ENCODE measurements at regions not wholly inside any gene's neighbourhood (a gene's known extent, or its start where the extent isn't known, plus 50 kb on each side); places are given as distances from the start of the nearest gene placed in this dataset.

DNA sequence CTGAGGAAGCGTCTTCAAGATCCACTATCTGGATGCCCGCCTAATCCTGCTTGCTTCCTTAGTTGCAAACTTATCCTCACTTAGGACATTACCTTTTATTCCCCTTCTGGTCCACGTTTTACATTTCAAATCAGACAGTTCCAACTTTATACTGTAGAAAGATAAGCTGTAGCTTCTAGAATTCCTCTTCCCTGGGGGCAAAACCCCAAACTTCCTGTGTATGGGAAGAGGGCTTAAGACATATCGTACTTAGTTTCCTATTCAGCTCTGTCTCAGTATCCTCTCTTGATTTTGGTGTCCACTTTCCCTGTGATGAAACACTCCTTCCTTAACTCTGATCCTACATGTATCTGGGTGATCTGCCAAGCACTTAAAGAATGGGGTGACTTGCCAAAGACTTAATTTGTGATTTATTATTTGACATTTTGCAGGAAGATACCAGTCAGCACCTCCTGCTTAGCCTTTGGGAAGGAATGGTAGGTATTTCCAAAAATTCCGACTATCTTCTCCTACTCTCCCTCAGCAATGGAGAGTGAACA is 245.2 kb downstream of the CDCA7 start:
- TF ChIP-seq, protein P1, sequence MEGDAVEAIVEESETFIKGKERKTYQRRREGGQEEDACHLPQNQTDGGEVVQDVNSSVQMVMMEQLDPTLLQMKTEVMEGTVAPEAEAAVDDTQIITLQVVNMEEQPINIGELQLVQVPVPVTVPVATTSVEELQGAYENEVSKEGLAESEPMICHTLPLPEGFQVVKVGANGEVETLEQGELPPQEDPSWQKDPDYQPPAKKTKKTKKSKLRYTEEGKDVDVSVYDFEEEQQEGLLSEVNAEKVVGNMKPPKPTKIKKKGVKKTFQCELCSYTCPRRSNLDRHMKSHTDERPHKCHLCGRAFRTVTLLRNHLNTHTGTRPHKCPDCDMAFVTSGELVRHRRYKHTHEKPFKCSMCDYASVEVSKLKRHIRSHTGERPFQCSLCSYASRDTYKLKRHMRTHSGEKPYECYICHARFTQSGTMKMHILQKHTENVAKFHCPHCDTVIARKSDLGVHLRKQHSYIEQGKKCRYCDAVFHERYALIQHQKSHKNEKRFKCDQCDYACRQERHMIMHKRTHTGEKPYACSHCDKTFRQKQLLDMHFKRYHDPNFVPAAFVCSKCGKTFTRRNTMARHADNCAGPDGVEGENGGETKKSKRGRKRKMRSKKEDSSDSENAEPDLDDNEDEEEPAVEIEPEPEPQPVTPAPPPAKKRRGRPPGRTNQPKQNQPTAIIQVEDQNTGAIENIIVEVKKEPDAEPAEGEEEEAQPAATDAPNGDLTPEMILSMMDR (conservative IDR thresholded peaks at IDR 0.05; ENCODE audit: low read length) = no peak
- TF ChIP-seq EZH2phosphoT487 (IDR thresholded peaks at IDR 0.05; ENCODE audit: borderline replicate concordance) = no peak
- no peaks in the 10 kb centered on the region for H3K9me3 ChIP-seq (ENCODE audit: insufficient read depth, low read depth, low read length)
- no peaks in the 10 kb centered on the region for H3K27me3 ChIP-seq (ENCODE audit: insufficient read depth, low read length, poor library complexity, severe bottlenecking)
- no peak overlapping the region for H3K9ac ChIP-seq (ENCODE audit: low read depth, low read length, poor library complexity, severe bottlenecking)
- no peak overlapping the region for H3K4me2 ChIP-seq (ENCODE audit: low read depth, low read length, poor library complexity, severe bottlenecking)
- H3K79me2 ChIP-seq (ENCODE audit: insufficient read depth, low read length) = no peaks in the 10 kb centered on the region
- no peaks in the 10 kb centered on the region for H3K4me1 ChIP-seq (ENCODE audit: insufficient read depth, low read length, poor library complexity, severe bottlenecking)
- no peaks in the 10 kb centered on the region for H3F3A ChIP-seq (ENCODE audit: low read depth)
- no peak overlapping the region for H3K4me3 ChIP-seq (ENCODE audit: low read length, poor library complexity, severe bottlenecking)
- H2AFZ ChIP-seq (ENCODE audit: low read length) = no peak overlapping the region
- H3K9me2 ChIP-seq (replicated peaks; ENCODE audit: low read depth, low read length) = no peaks in the 10 kb centered on the region
- no peaks in the 10 kb centered on the region for H3K36me3 ChIP-seq (ENCODE audit: insufficient read depth, low read length)
- H4K20me1 ChIP-seq (ENCODE audit: insufficient read depth, low read length, poor library complexity, severe bottlenecking) = no peaks in the 10 kb centered on the region

DNA sequence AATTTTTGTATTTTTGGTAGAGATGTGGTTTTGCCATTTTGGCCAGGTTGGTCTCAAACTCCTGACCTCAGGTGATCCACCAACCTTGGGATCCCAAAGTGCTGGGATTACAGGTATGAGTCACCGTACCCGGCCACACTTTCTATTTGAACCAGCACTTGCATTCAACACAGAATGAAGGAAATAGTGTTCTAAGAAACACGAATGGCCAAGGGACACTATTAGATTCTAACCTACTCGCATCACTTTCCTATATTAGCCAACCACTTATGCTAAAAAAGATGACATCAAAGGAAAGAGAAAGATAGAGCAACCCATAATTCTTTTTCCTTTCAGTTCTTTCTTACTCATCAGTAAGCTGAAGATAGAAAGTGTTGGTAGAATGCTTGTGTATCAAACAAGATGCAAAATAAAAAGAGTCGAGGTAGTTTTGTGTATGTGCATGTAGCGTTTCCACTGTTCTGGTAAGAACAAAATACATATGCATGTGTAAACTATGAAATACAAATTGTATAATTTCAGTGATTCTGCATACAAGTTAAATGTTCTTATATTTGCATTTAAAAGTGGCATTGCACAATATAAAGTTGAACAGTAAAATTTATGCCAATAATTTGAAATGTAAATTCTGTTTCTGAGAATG is 247.6 kb downstream of the CDCA7 start:
- no peaks in the 10 kb centered on the region for H3K9me3 ChIP-seq (ENCODE audit: insufficient read depth, low read depth, low read length)
- no peaks in the 10 kb centered on the region for H3K4me1 ChIP-seq (ENCODE audit: insufficient read depth, low read length, poor library complexity, severe bottlenecking)
- no peaks in the 10 kb centered on the region for H3F3A ChIP-seq (ENCODE audit: low read depth)
- no peaks in the 10 kb centered on the region for H4K20me1 ChIP-seq (ENCODE audit: insufficient read depth, low read length, poor library complexity, severe bottlenecking)
- TF ChIP-seq, protein P1 (conservative IDR thresholded peaks at IDR 0.05; ENCODE audit: low read length) = no peak
- no peak for TF ChIP-seq EZH2phosphoT487 (IDR thresholded peaks at IDR 0.05; ENCODE audit: borderline replicate concordance)
- H3K9ac ChIP-seq (ENCODE audit: low read depth, low read length, poor library complexity, severe bottlenecking) = no peak overlapping the region
- no peaks in the 10 kb centered on the region for H3K36me3 ChIP-seq (ENCODE audit: insufficient read depth, low read length)
- H2AFZ ChIP-seq (ENCODE audit: low read length) = no peak overlapping the region
- H3K27me3 ChIP-seq (ENCODE audit: insufficient read depth, low read length, poor library complexity, severe bottlenecking) = no peaks in the 10 kb centered on the region
- H3K9me2 ChIP-seq (replicated peaks; ENCODE audit: low read depth, low read length) = no peaks in the 10 kb centered on the region
- H3K4me3 ChIP-seq (ENCODE audit: low read length, poor library complexity, severe bottlenecking) = no peak overlapping the region
- H3K79me2 ChIP-seq (ENCODE audit: insufficient read depth, low read length) = no peaks in the 10 kb centered on the region
- no peak overlapping the region for H3K4me2 ChIP-seq (ENCODE audit: low read depth, low read length, poor library complexity, severe bottlenecking)

GRCh38 chr2:173605994-173606393 is 251.3 kb downstream of the CDCA7 start:
- Histone ChIP-seq H3K9me2 (replicated peaks; ENCODE audit: low read depth, low read length) (no peaks in the 10 kb centered on the region), H3K4me2 (ENCODE audit: low read depth, low read length, poor library complexity, severe bottlenecking) (no peak overlapping the region), H3K9me3 (ENCODE audit: insufficient read depth, low read depth, low read length) (no peaks in the 10 kb centered on the region), H3K27me3 (ENCODE audit: insufficient read depth, low read length, poor library complexity, severe bottlenecking) (no peaks in the 10 kb centered on the region), H3F3A (ENCODE audit: low read depth) (no peaks in the 10 kb centered on the region), H3K36me3 (ENCODE audit: insufficient read depth, low read length) (no peaks in the 10 kb centered on the region), H3K4me1 (ENCODE audit: insufficient read depth, low read length, poor library complexity, severe bottlenecking) (no peaks in the 10 kb centered on the region), H3K4me3 (ENCODE audit: low read length, poor library complexity, severe bottlenecking) (no peak overlapping the region), H2AFZ (ENCODE audit: low read length) (no peak overlapping the region), H3K9ac (ENCODE audit: low read depth, low read length, poor library complexity, severe bottlenecking) (no peak overlapping the region), H3K79me2 (ENCODE audit: insufficient read depth, low read length) (no peaks in the 10 kb centered on the region), H4K20me1 (ENCODE audit: insufficient read depth, low read length, poor library complexity, severe bottlenecking) (no peaks in the 10 kb centered on the region)
- TF ChIP-seq, protein P1 (conservative IDR thresholded peaks at IDR 0.05; ENCODE audit: low read length) = no peak
- TF ChIP-seq EZH2phosphoT487 (IDR thresholded peaks at IDR 0.05; ENCODE audit: borderline replicate concordance) = no peak
